HepG2 (cell line): ENCODE measurements at regions not wholly inside any gene's neighbourhood (a gene's known extent, or its start where the extent isn't known, plus 50 kb on each side); places are given as distances from the start of the nearest gene placed in this dataset.
A peak's percentile ranks its signal among the peaks of the same experiment; 100 is the strongest.

Experiments used
- ATAC-seq: fragments of 200-7000 bp; cut with Tn5 transposase; 3 replicates; pipeline ENCODE4 v1.9.1; 2020; ENCODE audit warnings: mild to moderate bottlenecking, moderate library complexity
- BruUV-seq: library from RNA; stranded (reverse); fragments of 400-500 nt; replicated peaks from 2 replicates; lab custom pipeline; 2021; lab: Mats Ljungman, UMichigan
- CTCF ChIA-PET: fragments of 300-600 bp; formaldehyde crosslinking; extraction: SDS; loops from one replicate; lab custom pipeline; 2021; ENCODE audit warnings: low total read pairs, inconsistent platforms, low intra/inter-chr PET ratio; lab: Yijun Ruan, JAX
- POLR2A ChIA-PET: fragments of 350-600 bp; sonication (Branson Sonifier 250); formaldehyde crosslinking; loops from one replicate; lab custom pipeline; 2020; ENCODE audit warnings: antibody characterized with exemption, inconsistent platforms; lab: Yijun Ruan, JAX
- DNase-seq: peaks from one replicate; pipeline ENCODE4 v3.0.0-alpha.2; 2015; ENCODE audit warnings: low spot score
- FAIRE-seq: peaks from 3 replicates; lab custom pipeline; 2011; peaks lifted over from hg19 to GRCh38; lab: Jason Lieb, UNC
- H2AFZ ChIP-seq: one replicate; pipeline ENCODE4 v1.6.1; 2011; ENCODE audit warnings: low read length, inconsistent platforms
- H3K27ac ChIP-seq: fragments of 300-600 bp; 3 replicates; pipeline ENCODE4 v1.8.0; 2011; ENCODE audit warnings: mixed run types, mild to moderate bottlenecking, mixed read lengths, low read length, inconsistent platforms; ENCODE audit not compliant: insufficient read depth; ENCODE audit errors: extremely low read length
- H3K27me3 ChIP-seq, 2 experiments: fragments of 200-600 bp in 1 of 2; 2 replicates in 1 of 2; 3 replicates in 1 of 2; pipeline versions ENCODE4 v1.6.0 to v1.8.0; 2011; ENCODE audit warnings: low read length in 2 of 2, mild to moderate bottlenecking in 2 of 2, moderate library complexity in 2 of 2, inconsistent platforms in 1 of 2; ENCODE audit not compliant: insufficient read depth in 2 of 2, control insufficient read depth in 1 of 2
- H3K36me3 ChIP-seq, 2 experiments: fragments of 200-600 bp in 1 of 2; replicated peaks in 1 of 2; 2 replicates in 1 of 2; 3 replicates in 1 of 2; pipeline versions ENCODE4 v1.5.1 to v1.8.0; 2011; ENCODE audit warnings: low read length in 2 of 2, inconsistent platforms in 1 of 2; ENCODE audit not compliant: insufficient read depth in 2 of 2, control insufficient read depth in 1 of 2
- H3K4me1 ChIP-seq: 2 replicates; pipeline ENCODE4 v1.5.1; 2012; ENCODE audit warnings: low read length, inconsistent platforms; ENCODE audit not compliant: insufficient read depth
- H3K4me2 ChIP-seq: 2 replicates; pipeline ENCODE4 v1.6.0; 2011; ENCODE audit warnings: low read depth, low read length, inconsistent platforms
- H3K4me3 ChIP-seq, 3 experiments: fragments of 200-600 bp in 1 of 3; sonication (generic), shearing (Covaris generic) in 1 of 3; replicated peaks in 1 of 3; 2 replicates each; pipeline ENCODE4 v1.5.1; 2011 to 2016; ENCODE audit warnings: low read length in 3 of 3, inconsistent platforms in 2 of 3, low read depth in 2 of 3, mild to moderate bottlenecking in 2 of 3, control low read depth in 1 of 3, mixed read lengths in 1 of 3; ENCODE audit not compliant: insufficient read depth in 1 of 3
- H3K79me2 ChIP-seq: one replicate; pipeline ENCODE4 v1.6.1; 2011; ENCODE audit warnings: low read length, inconsistent platforms; ENCODE audit not compliant: insufficient read depth
- H3K9ac ChIP-seq: 2 replicates; pipeline ENCODE4 v1.6.0; 2011; ENCODE audit warnings: mild to moderate bottlenecking, low read depth, low read length, inconsistent platforms; ENCODE audit not compliant: insufficient read depth
- H3K9me3 ChIP-seq: 2 replicates; pipeline ENCODE4 v1.5.1; 2012; ENCODE audit warnings: mild to moderate bottlenecking, low read length
- H4K20me1 ChIP-seq: 2 replicates; pipeline ENCODE4 v1.6.0; 2011; ENCODE audit warnings: inconsistent platforms, mild to moderate bottlenecking, low read length, moderate library complexity; ENCODE audit not compliant: insufficient read depth
- CHCHD3 ChIP-seq: sonication (generic); formaldehyde crosslinking; IDR thresholded peaks from 2 replicates; pipeline ENCODE4 v1.8.0; 2022; ENCODE audit warnings: mild to moderate bottlenecking, missing genetic modification reagents, moderate library complexity
- KAT8 ChIP-seq: IDR thresholded peaks from 2 replicates; pipeline ENCODE4 v1.6.1; 2016; ENCODE audit warnings: missing genetic modification reagents, missing compliant biosample characterization
- MAFF ChIP-seq: IDR thresholded peaks from 2 replicates; pipeline ENCODE4 v1.6.1; 2011; ENCODE audit warnings: low read depth, low read length, improper control_type of control experiment
- MAFK ChIP-seq, 2 experiments: IDR thresholded peaks in 1 of 2; conservative IDR thresholded peaks in 1 of 2; 2 replicates each; pipeline ENCODE4 v1.6.1; 2011; ENCODE audit warnings: improper control_type of control experiment in 2 of 2, low read length in 2 of 2
- PRPF4 ChIP-seq: fragments of 200-400 bp; formaldehyde crosslinking; IDR thresholded peaks from 2 replicates; pipeline ENCODE4 v1.6.1; 2016; ENCODE audit warnings: low read length, low read depth; ENCODE audit not compliant: poor library complexity, severe bottlenecking
- TBX2 ChIP-seq: sonication (generic); formaldehyde crosslinking; IDR thresholded peaks from 2 replicates; pipeline ENCODE4 v1.5.0; 2020; ENCODE audit warnings: missing genetic modification reagents, mild to moderate bottlenecking, borderline replicate concordance
- TEAD2 ChIP-seq: sonication (generic); formaldehyde crosslinking; IDR thresholded peaks from 2 replicates; pipeline ENCODE4 v1.9.0; 2021; ENCODE audit warnings: missing genetic modification reagents
- ZMYM3 ChIP-seq: sonication (generic); formaldehyde crosslinking; IDR thresholded peaks from 2 replicates; pipeline ENCODE4 v1.5.1; 2020; ENCODE audit warnings: mild to moderate bottlenecking, missing genetic modification reagents
- ZNF282 ChIP-seq: fragments of 450-650 bp; IDR thresholded peaks from 2 replicates; pipeline ENCODE4 v1.6.1; 2018; ENCODE audit not compliant: partially characterized antibody
- ZNF3 ChIP-seq: IDR thresholded peaks from 2 replicates; pipeline ENCODE4 v1.7.0; 2017; ENCODE audit warnings: inconsistent platforms
- ZNF543 ChIP-seq: sonication (generic); formaldehyde crosslinking; IDR thresholded peaks from 2 replicates; pipeline ENCODE4 v1.4.0; 2020; ENCODE audit warnings: mild to moderate bottlenecking, missing genetic modification reagents
- ZNF558 ChIP-seq: sonication (generic); formaldehyde crosslinking; IDR thresholded peaks from 2 replicates; pipeline ENCODE4 v1.9.0; 2022; ENCODE audit warnings: mild to moderate bottlenecking, missing genetic modification reagents, borderline replicate concordance
- ZSCAN9 ChIP-seq: IDR thresholded peaks from 2 replicates; pipeline ENCODE4 v1.6.1; 2016; ENCODE audit warnings: borderline replicate concordance
- WGBS: methylation state at CpG from one replicate; pipeline ENCODE4 v1.1.6; 2017; ENCODE audit warnings: low lambda C conversion rate; 5-methylcytosine and 5-hydroxymethylcytosine counted together
- in situ Hi-C: cut with HindIII; loops from 2 replicates; pipeline ENCODE4 v1.10.0; 2017; ENCODE audit warnings: low pct_unique_long_range_greater_than_20kb; ENCODE audit not compliant: extremely low pct_ligation_motif_present
- intact Hi-C: fragments of 100-400 bp; cut with micrococcal nuclease; formaldehyde crosslinking; loops from one replicate; pipeline ENCODE4 v1.10.0; 2022; ENCODE audit not compliant: unreplicated experiment
- TF ChIP-seq, protein P1 (sequence below): sonication (generic); formaldehyde crosslinking; IDR thresholded peaks from 2 replicates; pipeline ENCODE4 v1.4.0; 2020; ENCODE audit warnings: missing genetic modification reagents
- TF ChIP-seq, protein P2 (sequence below): sonication (generic); formaldehyde crosslinking; IDR thresholded peaks from 2 replicates; pipeline ENCODE4 v1.4.0; 2020; ENCODE audit warnings: missing genetic modification reagents, borderline replicate concordance
- TF ChIP-seq, protein P3 (sequence below): sonication (generic); formaldehyde crosslinking; IDR thresholded peaks from 2 replicates; pipeline ENCODE4 v1.8.1; 2023; ENCODE audit warnings: missing genetic modification reagents, mild to moderate bottlenecking, borderline replicate concordance

DNA sequence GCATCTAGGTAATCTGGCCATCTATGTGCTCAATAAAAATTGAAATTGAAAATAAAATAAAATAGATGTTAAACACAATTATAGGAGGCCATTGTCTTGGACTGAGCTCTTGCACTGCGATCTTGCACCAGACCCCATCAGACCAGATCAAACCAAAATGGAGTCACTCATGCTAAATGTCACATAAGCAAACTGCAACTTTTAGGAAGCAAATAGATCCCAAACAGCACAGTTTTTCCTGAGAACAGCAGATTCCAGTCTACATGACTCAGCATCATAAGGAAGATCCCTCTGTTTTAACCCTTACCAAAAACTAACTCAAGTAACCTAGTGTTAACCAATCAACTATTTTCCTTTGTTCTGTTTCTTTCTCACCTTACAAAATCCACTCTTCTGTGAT lies 57.7 kb upstream of the LRP1B start:
- H2AFZ ChIP-seq = no peak overlapping the region
- WGBS = 43% methylated on average over 1 of the region's 1 CpG
- no peak for FAIRE-seq

GRCh38 chr2:142180820-142181533 lies 50.2 kb upstream of the LRP1B start:
- POLR2A ChIA-PET = no interaction called here
- no peaks in the 10 kb centered on the region for H3K36me3 ChIP-seq
- H3K4me1 ChIP-seq = peaks cover 7% of the 10 kb centered on the region; the same call in 1 of the 2 replicates
- H3K79me2 ChIP-seq = no peaks in the 10 kb centered on the region
- H3K9me3 ChIP-seq = no peaks in the 10 kb centered on the region
- 0 out of 2 replicates have a peak overlapping the region, but pooled peaks have one; percentile 4 for H3K9ac ChIP-seq
- ATAC-seq (peak; percentile 99), FAIRE-seq (no peak), DNase-seq (peak; percentile 43)
- no TSS peak for BruUV-seq
- no peak overlapping the region for H3K27ac ChIP-seq
- 19% methylated on average over 22 of the region's 22 CpGs for WGBS
- intact Hi-C loops = no loop called here
- in situ Hi-C loops = no loop called here
- CTCF ChIA-PET = no interaction called here
- no peaks in the 10 kb centered on the region for H4K20me1 ChIP-seq
- H3K27me3 ChIP-seq = no peaks in the 10 kb centered on the region
- peak overlapping the region; percentile 65 for H3K4me2 ChIP-seq
- peak overlapping the region in 1 of 3 experiments; percentile 43; a peak in 2 of 6 replicates for H3K4me3 ChIP-seq
- peak overlapping the region; percentile 75 for H2AFZ ChIP-seq
- TF ChIP-seq ZNF3 = no peak
- no peak for TF ChIP-seq CHCHD3 (CRISPR knock-in tag)
- TF ChIP-seq, protein P1, sequence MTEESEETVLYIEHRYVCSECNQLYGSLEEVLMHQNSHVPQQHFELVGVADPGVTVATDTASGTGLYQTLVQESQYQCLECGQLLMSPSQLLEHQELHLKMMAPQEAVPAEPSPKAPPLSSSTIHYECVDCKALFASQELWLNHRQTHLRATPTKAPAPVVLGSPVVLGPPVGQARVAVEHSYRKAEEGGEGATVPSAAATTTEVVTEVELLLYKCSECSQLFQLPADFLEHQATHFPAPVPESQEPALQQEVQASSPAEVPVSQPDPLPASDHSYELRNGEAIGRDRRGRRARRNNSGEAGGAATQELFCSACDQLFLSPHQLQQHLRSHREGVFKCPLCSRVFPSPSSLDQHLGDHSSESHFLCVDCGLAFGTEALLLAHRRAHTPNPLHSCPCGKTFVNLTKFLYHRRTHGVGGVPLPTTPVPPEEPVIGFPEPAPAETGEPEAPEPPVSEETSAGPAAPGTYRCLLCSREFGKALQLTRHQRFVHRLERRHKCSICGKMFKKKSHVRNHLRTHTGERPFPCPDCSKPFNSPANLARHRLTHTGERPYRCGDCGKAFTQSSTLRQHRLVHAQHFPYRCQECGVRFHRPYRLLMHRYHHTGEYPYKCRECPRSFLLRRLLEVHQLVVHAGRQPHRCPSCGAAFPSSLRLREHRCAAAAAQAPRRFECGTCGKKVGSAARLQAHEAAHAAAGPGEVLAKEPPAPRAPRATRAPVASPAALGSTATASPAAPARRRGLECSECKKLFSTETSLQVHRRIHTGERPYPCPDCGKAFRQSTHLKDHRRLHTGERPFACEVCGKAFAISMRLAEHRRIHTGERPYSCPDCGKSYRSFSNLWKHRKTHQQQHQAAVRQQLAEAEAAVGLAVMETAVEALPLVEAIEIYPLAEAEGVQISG (CRISPR knock-in tag) = peak; percentile 14; the same call in 1 of the 2 replicates
- TF ChIP-seq, protein P2, sequence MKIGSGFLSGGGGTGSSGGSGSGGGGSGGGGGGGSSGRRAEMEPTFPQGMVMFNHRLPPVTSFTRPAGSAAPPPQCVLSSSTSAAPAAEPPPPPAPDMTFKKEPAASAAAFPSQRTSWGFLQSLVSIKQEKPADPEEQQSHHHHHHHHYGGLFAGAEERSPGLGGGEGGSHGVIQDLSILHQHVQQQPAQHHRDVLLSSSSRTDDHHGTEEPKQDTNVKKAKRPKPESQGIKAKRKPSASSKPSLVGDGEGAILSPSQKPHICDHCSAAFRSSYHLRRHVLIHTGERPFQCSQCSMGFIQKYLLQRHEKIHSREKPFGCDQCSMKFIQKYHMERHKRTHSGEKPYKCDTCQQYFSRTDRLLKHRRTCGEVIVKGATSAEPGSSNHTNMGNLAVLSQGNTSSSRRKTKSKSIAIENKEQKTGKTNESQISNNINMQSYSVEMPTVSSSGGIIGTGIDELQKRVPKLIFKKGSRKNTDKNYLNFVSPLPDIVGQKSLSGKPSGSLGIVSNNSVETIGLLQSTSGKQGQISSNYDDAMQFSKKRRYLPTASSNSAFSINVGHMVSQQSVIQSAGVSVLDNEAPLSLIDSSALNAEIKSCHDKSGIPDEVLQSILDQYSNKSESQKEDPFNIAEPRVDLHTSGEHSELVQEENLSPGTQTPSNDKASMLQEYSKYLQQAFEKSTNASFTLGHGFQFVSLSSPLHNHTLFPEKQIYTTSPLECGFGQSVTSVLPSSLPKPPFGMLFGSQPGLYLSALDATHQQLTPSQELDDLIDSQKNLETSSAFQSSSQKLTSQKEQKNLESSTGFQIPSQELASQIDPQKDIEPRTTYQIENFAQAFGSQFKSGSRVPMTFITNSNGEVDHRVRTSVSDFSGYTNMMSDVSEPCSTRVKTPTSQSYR (CRISPR knock-in tag) = no peak
- TF ChIP-seq PRPF4 = no peak
- TF ChIP-seq ZMYM3 (CRISPR knock-in tag) = no peak
- TF ChIP-seq, protein P3, sequence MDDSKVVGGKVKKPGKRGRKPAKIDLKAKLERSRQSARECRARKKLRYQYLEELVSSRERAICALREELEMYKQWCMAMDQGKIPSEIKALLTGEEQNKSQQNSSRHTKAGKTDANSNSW (CRISPR knock-in tag) = no peak
- no peak for TF ChIP-seq KAT8 (CRISPR knock-in tag)
- no peak for TF ChIP-seq ZNF543 (CRISPR knock-in tag)

More for the DNA sequence above, 57.7 kb upstream of the LRP1B start:
- no peaks in the 10 kb centered on the region for H3K36me3 ChIP-seq
- no peaks in the 10 kb centered on the region for H3K79me2 ChIP-seq
- H3K9me3 ChIP-seq = no peaks in the 10 kb centered on the region
- DNase-seq (no peak), ATAC-seq (no peak)
- no peak overlapping the region for H3K4me2 ChIP-seq
- no peak overlapping the region for H3K27ac ChIP-seq
- peaks cover 11% of the 10 kb centered on the region; the same call in 1 of the 2 replicates for H3K4me1 ChIP-seq
- BruUV-seq = no TSS peak
- H4K20me1 ChIP-seq = no peaks in the 10 kb centered on the region
- CTCF ChIA-PET = no interaction called here
- TF ChIP-seq ZNF558 (CRISPR knock-in tag) = no peak
- TF ChIP-seq ZSCAN9 = no peak
- TF ChIP-seq MAFF = peak; percentile 24; the same call in 1 of the 2 replicates
- TF ChIP-seq TBX2 = no peak
- TF ChIP-seq ZNF282 = no peak
- TF ChIP-seq MAFK (conservative IDR thresholded peaks at IDR 0.05 in 1 of 2, IDR thresholded peaks at IDR 0.05 in 1 of 2; ENCODE audit: low read length in 2 of 2) = 0 out of 4 replicates have a peak, but pooled peaks of 1 of the 2 experiments have one; percentile 14
- no peak for TF ChIP-seq TEAD2 (CRISPR knock-in tag)
- intact Hi-C loops = no loop called here
- in situ Hi-C loops = no loop called here
- H3K9ac ChIP-seq = no peak overlapping the region
- H3K4me3 ChIP-seq = no peak overlapping the region
- POLR2A ChIA-PET = no interaction called here
- H3K27me3 ChIP-seq = no peaks in the 10 kb centered on the region
